ENCODE measurements at regions not wholly inside any gene's neighbourhood (a gene's known extent, or its start where the extent isn't known, plus 50 kb on each side); places are given as distances from the start of the nearest gene placed in this dataset.
"Not testable (repeated sequence)": the region's sequence is repeated elsewhere in the genome, so short reads cannot be mapped to it uniquely, and the experiment has no call there.

DNA sequence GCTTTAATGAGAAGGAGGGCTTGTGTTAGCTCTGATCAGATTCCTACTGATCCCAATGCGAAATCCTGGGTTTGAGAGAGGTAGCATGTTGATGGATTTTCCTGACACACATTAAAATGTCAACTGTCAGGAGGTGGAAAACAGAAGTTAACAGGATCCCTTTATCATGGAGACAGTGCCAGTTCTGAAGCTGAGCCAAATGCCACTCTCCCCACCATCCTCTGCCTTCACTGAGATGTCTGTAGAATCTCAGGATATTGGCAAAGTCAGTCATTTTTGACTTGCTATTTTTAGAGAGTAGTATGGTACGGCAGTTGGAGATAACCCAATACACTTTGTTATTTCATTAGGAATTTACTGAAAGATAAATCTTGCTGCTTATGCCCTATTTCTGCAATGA lies 1816.2 kb upstream of the FLRT2 start:
- Histone ChIP-seq H3K4me3 (ENCODE audit: low read depth, low read length, poor library complexity, severe bottlenecking) (no peak overlapping the region), H3K27ac (ENCODE audit: low read depth, low read length, poor library complexity, severe bottlenecking) (no peak overlapping the region), H2AFZ (ENCODE audit: low read length) (no peak overlapping the region), H3K4me2 (ENCODE audit: low read length) (no peak overlapping the region), H3K4me1 (ENCODE audit: insufficient read depth, low read length, severe bottlenecking) (no peaks in the 10 kb centered on the region), H3K9me3 (ENCODE audit: low read length) (no peaks in the 10 kb centered on the region), H3F3A (ENCODE audit: insufficient read depth, low read length) (no peaks in the 10 kb centered on the region), H3K9me2 (ENCODE audit: low read depth, low read length) (no peaks in the 10 kb centered on the region), H3K36me3 (ENCODE audit: insufficient read depth, low read length) (no peaks in the 10 kb centered on the region), H4K20me1 (ENCODE audit: insufficient read depth, low read length) (no peaks in the 10 kb centered on the region), H3K79me2 (ENCODE audit: insufficient read depth, low read length) (no peaks in the 10 kb centered on the region), H3K9ac (ENCODE audit: low read length) (no peak overlapping the region), H3K27me3 (ENCODE audit: insufficient read depth, low read length) (no peaks in the 10 kb centered on the region)
- TF ChIP-seq, protein P1, sequence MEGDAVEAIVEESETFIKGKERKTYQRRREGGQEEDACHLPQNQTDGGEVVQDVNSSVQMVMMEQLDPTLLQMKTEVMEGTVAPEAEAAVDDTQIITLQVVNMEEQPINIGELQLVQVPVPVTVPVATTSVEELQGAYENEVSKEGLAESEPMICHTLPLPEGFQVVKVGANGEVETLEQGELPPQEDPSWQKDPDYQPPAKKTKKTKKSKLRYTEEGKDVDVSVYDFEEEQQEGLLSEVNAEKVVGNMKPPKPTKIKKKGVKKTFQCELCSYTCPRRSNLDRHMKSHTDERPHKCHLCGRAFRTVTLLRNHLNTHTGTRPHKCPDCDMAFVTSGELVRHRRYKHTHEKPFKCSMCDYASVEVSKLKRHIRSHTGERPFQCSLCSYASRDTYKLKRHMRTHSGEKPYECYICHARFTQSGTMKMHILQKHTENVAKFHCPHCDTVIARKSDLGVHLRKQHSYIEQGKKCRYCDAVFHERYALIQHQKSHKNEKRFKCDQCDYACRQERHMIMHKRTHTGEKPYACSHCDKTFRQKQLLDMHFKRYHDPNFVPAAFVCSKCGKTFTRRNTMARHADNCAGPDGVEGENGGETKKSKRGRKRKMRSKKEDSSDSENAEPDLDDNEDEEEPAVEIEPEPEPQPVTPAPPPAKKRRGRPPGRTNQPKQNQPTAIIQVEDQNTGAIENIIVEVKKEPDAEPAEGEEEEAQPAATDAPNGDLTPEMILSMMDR (IDR thresholded peaks at IDR 0.05; ENCODE audit: low read length), result no peak
- no peak for TF ChIP-seq EZH2 (IDR thresholded peaks at IDR 0.05; ENCODE audit: borderline replicate concordance, low read length)

DNA sequence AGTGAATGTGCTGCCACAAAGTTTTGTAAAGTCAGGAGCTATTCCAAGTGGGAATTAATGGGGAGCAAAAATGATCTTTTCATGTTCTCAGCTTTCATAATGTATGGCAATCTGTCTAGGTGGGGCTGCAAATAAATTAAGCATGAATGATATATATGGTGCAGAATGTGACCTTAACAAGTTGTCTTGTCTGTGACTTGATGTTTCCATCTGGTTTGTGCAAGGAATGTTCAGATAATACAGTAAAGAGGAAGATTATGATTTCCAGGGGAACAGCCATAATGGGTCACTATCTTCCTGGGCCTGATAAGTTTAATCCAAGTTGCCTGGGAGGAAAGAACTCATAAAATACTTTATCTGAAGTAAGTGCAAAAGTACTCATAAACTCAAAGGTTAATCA lies 1815.8 kb upstream of the FLRT2 start:
- H3K9me3 ChIP-seq (ENCODE audit: low read length), result no peaks in the 10 kb centered on the region

DNA sequence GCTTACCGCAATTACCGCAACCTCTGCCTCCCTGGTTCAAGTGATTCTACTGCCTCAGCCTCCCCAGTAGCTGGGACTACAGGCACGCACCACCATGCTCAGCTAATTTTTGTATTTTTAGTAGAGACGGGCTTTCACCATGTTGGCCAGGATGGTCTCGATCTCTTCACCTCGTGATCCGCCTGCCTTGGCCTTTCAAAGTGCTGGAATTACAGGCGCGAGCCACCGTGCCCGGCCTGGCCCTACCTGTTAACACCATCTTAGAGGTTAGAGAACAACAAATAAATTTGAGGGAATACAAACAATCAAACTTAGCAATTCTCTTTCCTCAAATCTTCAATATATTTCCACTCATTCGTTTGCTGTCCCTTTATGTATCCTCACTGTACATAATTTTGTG lies 1810.5 kb upstream of the FLRT2 start:
- not testable (repeated sequence) for H3K9me2 ChIP-seq (ENCODE audit: low read depth, low read length); H3K4me3 ChIP-seq (ENCODE audit: low read depth, low read length, poor library complexity, severe bottlenecking)

More for the DNA sequence above, 1815.8 kb upstream of the FLRT2 start:
- Histone ChIP-seq H3K4me2 (ENCODE audit: low read length) (no peak overlapping the region), H3F3A (ENCODE audit: insufficient read depth, low read length) (no peaks in the 10 kb centered on the region), H3K27ac (ENCODE audit: low read depth, low read length, poor library complexity, severe bottlenecking) (no peak overlapping the region), H3K79me2 (ENCODE audit: insufficient read depth, low read length) (no peaks in the 10 kb centered on the region), H3K4me1 (ENCODE audit: insufficient read depth, low read length, severe bottlenecking) (no peaks in the 10 kb centered on the region), H4K20me1 (ENCODE audit: insufficient read depth, low read length) (no peaks in the 10 kb centered on the region), H3K27me3 (ENCODE audit: insufficient read depth, low read length) (no peaks in the 10 kb centered on the region), H2AFZ (ENCODE audit: low read length) (no peak overlapping the region), H3K4me3 (ENCODE audit: low read depth, low read length, poor library complexity, severe bottlenecking) (no peak overlapping the region), H3K36me3 (ENCODE audit: insufficient read depth, low read length) (no peaks in the 10 kb centered on the region), H3K9ac (ENCODE audit: low read length) (no peak overlapping the region), H3K9me2 (ENCODE audit: low read depth, low read length) (no peaks in the 10 kb centered on the region)
- TF ChIP-seq, protein P1 (IDR thresholded peaks at IDR 0.05; ENCODE audit: low read length), result no peak
- TF ChIP-seq EZH2 (IDR thresholded peaks at IDR 0.05; ENCODE audit: borderline replicate concordance, low read length), result no peak

DNA sequence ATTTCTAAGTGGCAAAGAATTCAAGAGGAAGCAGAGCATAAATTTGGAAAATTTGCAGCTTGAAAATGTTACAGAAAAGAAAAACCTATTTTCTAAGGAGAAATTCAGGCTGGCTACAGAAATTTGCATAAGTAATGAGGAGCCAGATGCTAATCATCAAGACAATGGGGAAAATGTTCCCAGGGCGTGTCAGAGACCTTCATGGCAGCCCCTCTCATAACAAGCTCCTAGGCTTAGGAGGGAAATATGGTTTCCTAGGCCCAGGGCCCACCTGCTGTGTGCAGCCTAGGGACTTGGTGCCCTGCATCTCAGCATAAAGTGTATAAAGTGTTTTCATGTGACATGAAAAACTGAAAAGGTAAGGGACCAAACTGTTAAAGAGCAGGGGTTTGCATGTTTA lies 1796.3 kb upstream of the FLRT2 start:
- H3K4me3 ChIP-seq (ENCODE audit: low read depth, low read length, poor library complexity, severe bottlenecking), result no peak overlapping the region
- no peaks in the 10 kb centered on the region for H3F3A ChIP-seq (ENCODE audit: insufficient read depth, low read length)

More for the DNA sequence above, 1810.5 kb upstream of the FLRT2 start:
- not testable (repeated sequence) for H3K27ac ChIP-seq (ENCODE audit: low read depth, low read length, poor library complexity, severe bottlenecking); H3F3A ChIP-seq (ENCODE audit: insufficient read depth, low read length); H3K4me1 ChIP-seq (ENCODE audit: insufficient read depth, low read length, severe bottlenecking); H3K4me2 ChIP-seq (ENCODE audit: low read length); H3K9ac ChIP-seq (ENCODE audit: low read length); H3K36me3 ChIP-seq (ENCODE audit: insufficient read depth, low read length); H3K79me2 ChIP-seq (ENCODE audit: insufficient read depth, low read length); H3K27me3 ChIP-seq (ENCODE audit: insufficient read depth, low read length); H4K20me1 ChIP-seq (ENCODE audit: insufficient read depth, low read length); H3K9me3 ChIP-seq (ENCODE audit: low read length); H2AFZ ChIP-seq (ENCODE audit: low read length)

More for the DNA sequence above, 1796.3 kb upstream of the FLRT2 start:
- H3K79me2 ChIP-seq (ENCODE audit: insufficient read depth, low read length), result no peaks in the 10 kb centered on the region
- H3K4me2 ChIP-seq (ENCODE audit: low read length), result no peak overlapping the region
- no peak overlapping the region for H3K27ac ChIP-seq (ENCODE audit: low read depth, low read length, poor library complexity, severe bottlenecking)
- no peaks in the 10 kb centered on the region for H3K27me3 ChIP-seq (ENCODE audit: insufficient read depth, low read length)
- no peak overlapping the region for H3K9ac ChIP-seq (ENCODE audit: low read length)
- TF ChIP-seq, protein P1 (IDR thresholded peaks at IDR 0.05; ENCODE audit: low read length), result no peak
- no peak for TF ChIP-seq EZH2 (IDR thresholded peaks at IDR 0.05; ENCODE audit: borderline replicate concordance, low read length)
- no peaks in the 10 kb centered on the region for H4K20me1 ChIP-seq (ENCODE audit: insufficient read depth, low read length)
- no peaks in the 10 kb centered on the region for H3K36me3 ChIP-seq (ENCODE audit: insufficient read depth, low read length)
- H2AFZ ChIP-seq (ENCODE audit: low read length), result no peak overlapping the region
- no peaks in the 10 kb centered on the region for H3K9me3 ChIP-seq (ENCODE audit: low read length)
- no peaks in the 10 kb centered on the region for H3K4me1 ChIP-seq (ENCODE audit: insufficient read depth, low read length, severe bottlenecking)
- H3K9me2 ChIP-seq (ENCODE audit: low read depth, low read length), result no peaks in the 10 kb centered on the region
